HepG2 (cell line): ENCODE measurements at regions not wholly inside any gene's neighbourhood (a gene's known extent, or its start where the extent isn't known, plus 50 kb on each side); places are given as distances from the start of the nearest gene placed in this dataset.

ENCODE experiments used
- ATAC-seq: fragments of 200-7000 bp; cut with Tn5 transposase; 3 replicates; pipeline ENCODE4 v1.9.1; 2020; ENCODE audit warnings: mild to moderate bottlenecking, moderate library complexity
- BruUV-seq: library from RNA; stranded (reverse); fragments of 400-500 nt; replicated peaks from 2 replicates; lab custom pipeline; 2021; lab: Mats Ljungman, UMichigan
- CTCF ChIA-PET: fragments of 300-600 bp; formaldehyde crosslinking; extraction: SDS; loops from one replicate; lab custom pipeline; 2021; ENCODE audit warnings: low total read pairs, inconsistent platforms, low intra/inter-chr PET ratio; lab: Yijun Ruan, JAX
- POLR2A ChIA-PET: fragments of 350-600 bp; sonication (Branson Sonifier 250); formaldehyde crosslinking; loops from one replicate; lab custom pipeline; 2020; ENCODE audit warnings: antibody characterized with exemption, inconsistent platforms; lab: Yijun Ruan, JAX
- DNase-seq: peaks from one replicate; pipeline ENCODE4 v3.0.0-alpha.2; 2015; ENCODE audit warnings: low spot score
- FAIRE-seq: peaks from 3 replicates; lab custom pipeline; 2011; peaks lifted over from hg19 to GRCh38; lab: Jason Lieb, UNC
- H2AFZ ChIP-seq: one replicate; pipeline ENCODE4 v1.6.1; 2011; ENCODE audit warnings: low read length, inconsistent platforms
- H3K27ac ChIP-seq: fragments of 300-600 bp; 3 replicates; pipeline ENCODE4 v1.8.0; 2011; ENCODE audit warnings: mixed run types, mild to moderate bottlenecking, mixed read lengths, low read length, inconsistent platforms; ENCODE audit not compliant: insufficient read depth; ENCODE audit errors: extremely low read length
- H3K27me3 ChIP-seq, 2 experiments: fragments of 200-600 bp in 1 of 2; 2 replicates in 1 of 2; 3 replicates in 1 of 2; pipeline versions ENCODE4 v1.6.0 to v1.8.0; 2011; ENCODE audit warnings: low read length in 2 of 2, mild to moderate bottlenecking in 2 of 2, moderate library complexity in 2 of 2, inconsistent platforms in 1 of 2; ENCODE audit not compliant: insufficient read depth in 2 of 2, control insufficient read depth in 1 of 2
- H3K36me3 ChIP-seq, 2 experiments: fragments of 200-600 bp in 1 of 2; replicated peaks in 1 of 2; 2 replicates in 1 of 2; 3 replicates in 1 of 2; pipeline versions ENCODE4 v1.5.1 to v1.8.0; 2011; ENCODE audit warnings: low read length in 2 of 2, inconsistent platforms in 1 of 2; ENCODE audit not compliant: insufficient read depth in 2 of 2, control insufficient read depth in 1 of 2
- H3K4me1 ChIP-seq: 2 replicates; pipeline ENCODE4 v1.5.1; 2012; ENCODE audit warnings: low read length, inconsistent platforms; ENCODE audit not compliant: insufficient read depth
- H3K4me2 ChIP-seq: 2 replicates; pipeline ENCODE4 v1.6.0; 2011; ENCODE audit warnings: low read depth, low read length, inconsistent platforms
- H3K4me3 ChIP-seq, 3 experiments: fragments of 200-600 bp in 1 of 3; sonication (generic), shearing (Covaris generic) in 1 of 3; replicated peaks in 1 of 3; 2 replicates each; pipeline ENCODE4 v1.5.1; 2011 to 2016; ENCODE audit warnings: low read length in 3 of 3, inconsistent platforms in 2 of 3, low read depth in 2 of 3, mild to moderate bottlenecking in 2 of 3, control low read depth in 1 of 3, mixed read lengths in 1 of 3; ENCODE audit not compliant: insufficient read depth in 1 of 3
- H3K79me2 ChIP-seq: one replicate; pipeline ENCODE4 v1.6.1; 2011; ENCODE audit warnings: low read length, inconsistent platforms; ENCODE audit not compliant: insufficient read depth
- H3K9ac ChIP-seq: 2 replicates; pipeline ENCODE4 v1.6.0; 2011; ENCODE audit warnings: mild to moderate bottlenecking, low read depth, low read length, inconsistent platforms; ENCODE audit not compliant: insufficient read depth
- H3K9me3 ChIP-seq: 2 replicates; pipeline ENCODE4 v1.5.1; 2012; ENCODE audit warnings: mild to moderate bottlenecking, low read length
- H4K20me1 ChIP-seq: 2 replicates; pipeline ENCODE4 v1.6.0; 2011; ENCODE audit warnings: inconsistent platforms, mild to moderate bottlenecking, low read length, moderate library complexity; ENCODE audit not compliant: insufficient read depth
- ETV6 ChIP-seq: sonication (generic); formaldehyde crosslinking; conservative IDR thresholded peaks from 2 replicates; pipeline ENCODE4 v1.4.0; 2020; ENCODE audit warnings: missing genetic modification reagents
- POGZ ChIP-seq: sonication (generic); formaldehyde crosslinking; IDR thresholded peaks from 2 replicates; pipeline ENCODE4 v1.4.0; 2020; ENCODE audit warnings: mild to moderate bottlenecking, missing genetic modification reagents
- ZBTB10 ChIP-seq: sonication (generic); formaldehyde crosslinking; IDR thresholded peaks from 2 replicates; pipeline ENCODE4 v1.4.0; 2020; ENCODE audit warnings: missing genetic modification reagents, borderline replicate concordance
- ZNF782 ChIP-seq: sonication (generic); formaldehyde crosslinking; IDR thresholded peaks from 2 replicates; pipeline ENCODE4 v1.4.0; 2020; ENCODE audit warnings: missing genetic modification reagents, mild to moderate bottlenecking, borderline replicate concordance
- ZSCAN25 ChIP-seq: sonication (generic); formaldehyde crosslinking; IDR thresholded peaks from 2 replicates; pipeline ENCODE4 v1.8.0; 2022; ENCODE audit warnings: mild to moderate bottlenecking, missing genetic modification reagents
- WGBS: methylation state at CpG from one replicate; pipeline ENCODE4 v1.1.6; 2017; ENCODE audit warnings: low lambda C conversion rate; 5-methylcytosine and 5-hydroxymethylcytosine counted together
- in situ Hi-C: cut with HindIII; loops from 2 replicates; pipeline ENCODE4 v1.10.0; 2017; ENCODE audit warnings: low pct_unique_long_range_greater_than_20kb; ENCODE audit not compliant: extremely low pct_ligation_motif_present
- intact Hi-C: fragments of 100-400 bp; cut with micrococcal nuclease; formaldehyde crosslinking; loops from one replicate; pipeline ENCODE4 v1.10.0; 2022; ENCODE audit not compliant: unreplicated experiment
- TF ChIP-seq, protein P1 (sequence below): sonication (generic); formaldehyde crosslinking; IDR thresholded peaks from 2 replicates; pipeline ENCODE4 v1.8.1; 2023; ENCODE audit warnings: missing genetic modification reagents, inconsistent platforms, borderline replicate concordance
- TF ChIP-seq, protein P2 (sequence below): sonication (generic); formaldehyde crosslinking; IDR thresholded peaks from 2 replicates; pipeline ENCODE4 v1.8.0; 2022; ENCODE audit warnings: mild to moderate bottlenecking, missing genetic modification reagents

GRCh38 chr10:84015877-84016595 lies 123.3 kb upstream of the GHITM start:
- ATAC-seq = no peak
- no peak overlapping the region for H3K27ac ChIP-seq
- CTCF ChIA-PET = no interaction called here
- WGBS = 2% methylated on average over 6 of the region's 6 CpGs
- TF ChIP-seq, protein P1, sequence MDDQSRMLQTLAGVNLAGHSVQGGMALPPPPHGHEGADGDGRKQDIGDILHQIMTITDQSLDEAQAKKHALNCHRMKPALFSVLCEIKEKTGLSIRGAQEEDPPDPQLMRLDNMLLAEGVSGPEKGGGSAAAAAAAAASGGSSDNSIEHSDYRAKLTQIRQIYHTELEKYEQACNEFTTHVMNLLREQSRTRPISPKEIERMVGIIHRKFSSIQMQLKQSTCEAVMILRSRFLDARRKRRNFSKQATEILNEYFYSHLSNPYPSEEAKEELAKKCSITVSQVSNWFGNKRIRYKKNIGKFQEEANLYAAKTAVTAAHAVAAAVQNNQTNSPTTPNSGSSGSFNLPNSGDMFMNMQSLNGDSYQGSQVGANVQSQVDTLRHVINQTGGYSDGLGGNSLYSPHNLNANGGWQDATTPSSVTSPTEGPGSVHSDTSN (CRISPR knock-in tag) = no peak
- TF ChIP-seq ZSCAN25 (CRISPR knock-in tag) (no peak), ZBTB10 (no peak), ETV6 (CRISPR knock-in tag) (no peak), ZNF782 (CRISPR knock-in tag) (no peak), POGZ (no peak)
- TF ChIP-seq, protein P2, sequence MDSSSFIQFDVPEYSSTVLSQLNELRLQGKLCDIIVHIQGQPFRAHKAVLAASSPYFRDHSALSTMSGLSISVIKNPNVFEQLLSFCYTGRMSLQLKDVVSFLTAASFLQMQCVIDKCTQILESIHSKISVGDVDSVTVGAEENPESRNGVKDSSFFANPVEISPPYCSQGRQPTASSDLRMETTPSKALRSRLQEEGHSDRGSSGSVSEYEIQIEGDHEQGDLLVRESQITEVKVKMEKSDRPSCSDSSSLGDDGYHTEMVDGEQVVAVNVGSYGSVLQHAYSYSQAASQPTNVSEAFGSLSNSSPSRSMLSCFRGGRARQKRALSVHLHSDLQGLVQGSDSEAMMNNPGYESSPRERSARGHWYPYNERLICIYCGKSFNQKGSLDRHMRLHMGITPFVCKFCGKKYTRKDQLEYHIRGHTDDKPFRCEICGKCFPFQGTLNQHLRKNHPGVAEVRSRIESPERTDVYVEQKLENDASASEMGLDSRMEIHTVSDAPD (CRISPR knock-in tag) = no peak
- H2AFZ ChIP-seq = no peak overlapping the region
- DNase-seq = no peak
- POLR2A ChIA-PET = no interaction called here
- in situ Hi-C loops (no loop called here), intact Hi-C loops (no loop called here)
- no peak for FAIRE-seq
- H3K4me1 ChIP-seq = peaks cover 13% of the 10 kb centered on the region
- no peaks in the 10 kb centered on the region for H3K9me3 ChIP-seq
- H3K79me2 ChIP-seq = no peaks in the 10 kb centered on the region
- H3K4me3 ChIP-seq = no peak overlapping the region
- no peaks in the 10 kb centered on the region for H3K27me3 ChIP-seq
- no peaks in the 10 kb centered on the region for H3K36me3 ChIP-seq
- H3K4me2 ChIP-seq = no peak overlapping the region
- no peak overlapping the region for H3K9ac ChIP-seq
- no TSS peak for BruUV-seq
- H4K20me1 ChIP-seq = no peaks in the 10 kb centered on the region
